ENCODE measurements at regions not wholly inside any gene's neighbourhood (a gene's known extent, or its start where the extent isn't known, plus 50 kb on each side); places are given as distances from the start of the nearest gene placed in this dataset.
"Not testable (repeated sequence)": the region's sequence is repeated elsewhere in the genome, so short reads cannot be mapped to it uniquely, and the experiment has no call there.

DNA sequence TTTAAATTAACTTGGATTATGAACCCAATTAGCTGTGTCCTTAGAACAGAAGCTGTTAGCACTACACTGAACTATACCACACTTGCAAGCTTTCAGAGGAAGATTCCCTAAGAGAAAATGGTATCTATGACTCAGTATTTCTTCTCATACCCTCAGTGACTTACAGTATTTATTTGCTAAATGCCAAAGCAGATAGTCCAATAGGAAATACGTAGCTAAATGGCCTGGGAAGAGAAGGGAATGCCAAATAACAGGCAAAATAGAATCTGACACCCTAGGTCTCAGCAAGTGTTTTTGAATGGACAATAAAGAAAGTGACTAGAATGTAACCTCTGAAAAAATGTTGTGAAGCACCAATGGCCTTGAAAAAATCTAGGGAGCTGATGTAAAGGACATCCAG is 570.8 kb downstream of the ZWINT start:
- not testable (repeated sequence) for H3K36me3 Mint-ChIP-seq, ATAC-seq, H3K27ac Mint-ChIP-seq

DNA sequence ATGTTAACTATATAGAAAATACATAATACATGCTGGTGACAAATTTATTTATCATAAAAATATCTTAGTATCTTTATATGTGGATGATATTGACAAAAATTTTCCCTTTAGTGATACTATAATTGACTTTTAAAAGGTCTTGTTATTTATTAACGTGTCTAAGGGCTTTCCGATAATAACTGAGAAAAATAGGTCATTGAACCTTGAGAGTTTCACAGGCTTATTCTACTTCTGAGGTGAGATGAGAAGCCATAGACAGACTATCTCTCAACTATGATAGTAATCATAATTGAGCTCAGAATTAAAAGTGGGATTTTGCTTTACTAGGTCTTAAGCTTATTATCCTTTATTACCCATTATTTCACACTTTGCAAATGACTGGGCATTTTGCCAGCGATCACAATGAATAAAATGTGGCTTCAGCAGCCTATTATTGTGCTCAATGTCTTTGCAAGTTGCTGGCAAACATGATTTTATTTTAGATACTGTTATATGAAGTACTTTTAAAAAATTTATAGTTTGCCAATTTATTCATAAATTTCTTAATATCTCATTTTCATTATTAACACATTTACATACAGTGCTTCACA is 574.5 kb downstream of the ZWINT start:
- Mint-ChIP-seq H3K9me3 (peaks cover 5% of the 10 kb centered on the region), H3K27ac (no peak overlapping the region), H3K36me3 (no peaks in the 10 kb centered on the region), H3K4me3 (no peak overlapping the region), H3K4me1 (no peaks in the 10 kb centered on the region), H3K27me3 (no peaks in the 10 kb centered on the region)
- no peak for ATAC-seq

More for the DNA sequence above, 570.8 kb downstream of the ZWINT start:
- not testable (repeated sequence) for H3K27me3 Mint-ChIP-seq, H3K4me1 Mint-ChIP-seq, H3K4me3 Mint-ChIP-seq, H3K9me3 Mint-ChIP-seq

DNA sequence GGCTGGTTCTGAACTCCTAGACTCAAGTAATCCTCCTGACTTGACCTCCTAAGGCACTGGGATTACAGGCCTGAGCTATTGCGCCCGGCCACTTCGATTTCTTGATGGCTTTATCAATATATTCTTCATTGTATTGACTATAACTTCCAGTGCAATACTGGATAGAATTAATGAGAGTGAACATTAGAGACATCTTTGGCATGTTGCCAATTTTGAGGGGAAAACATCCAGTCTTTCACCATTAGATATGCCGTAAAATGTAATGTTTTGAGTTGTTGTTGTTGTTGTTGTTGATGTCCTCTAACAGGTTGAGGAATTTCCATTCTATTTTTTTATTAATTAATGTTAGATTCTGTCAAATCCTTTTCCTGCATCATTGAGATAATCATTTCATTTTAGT is 578.9 kb downstream of the ZWINT start:
- Mint-ChIP-seq H3K4me1 (no peaks in the 10 kb centered on the region), H3K9me3 (no peaks in the 10 kb centered on the region), H3K27ac (no peak overlapping the region), H3K4me3 (no peak overlapping the region), H3K36me3 (no peaks in the 10 kb centered on the region), H3K27me3 (no peaks in the 10 kb centered on the region)
- no peak for ATAC-seq

DNA sequence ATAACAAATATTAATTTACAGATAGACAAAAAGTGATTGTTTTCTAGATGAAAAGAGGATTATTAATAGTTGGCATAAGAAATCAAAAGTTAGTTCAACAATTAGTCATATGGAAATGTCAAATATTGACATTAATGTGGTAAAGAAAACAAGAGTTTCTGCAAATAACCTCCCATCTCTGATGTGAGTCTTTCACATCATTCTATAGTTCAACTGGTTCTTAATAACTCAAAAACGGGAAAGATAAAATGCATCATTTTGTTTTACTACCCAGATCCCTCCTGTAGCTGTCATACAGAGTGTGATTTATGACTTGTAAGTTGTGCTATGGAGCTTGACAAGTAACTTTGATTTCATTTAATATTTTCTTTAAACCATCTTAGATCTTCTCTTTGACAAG is 594.8 kb downstream of the ZWINT start:
- H3K9me3 Mint-ChIP-seq: no peaks in the 10 kb centered on the region
- H3K4me1 Mint-ChIP-seq: no peaks in the 10 kb centered on the region
- H3K36me3 Mint-ChIP-seq: no peaks in the 10 kb centered on the region
- no peak overlapping the region for H3K27ac Mint-ChIP-seq
- H3K4me3 Mint-ChIP-seq: no peak overlapping the region
- no peak for ATAC-seq
- no peaks in the 10 kb centered on the region for H3K27me3 Mint-ChIP-seq

DNA sequence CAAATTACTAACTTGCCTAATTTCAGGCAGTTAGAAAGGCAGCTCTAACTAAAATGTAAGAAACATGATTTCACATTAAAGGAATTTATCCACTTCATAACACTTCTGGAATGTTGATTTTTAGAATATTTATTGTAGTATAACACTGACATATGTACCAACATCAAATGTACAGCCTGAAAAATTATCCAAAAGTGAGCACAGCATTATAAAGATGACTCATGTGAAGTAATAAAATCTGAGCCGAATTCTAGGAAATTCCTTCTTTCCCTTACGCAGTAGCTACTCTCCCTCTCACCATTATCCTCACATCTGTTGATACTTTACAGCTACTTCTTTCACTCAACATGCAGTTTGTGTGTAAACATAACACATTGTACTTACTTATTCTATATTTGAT is 610.6 kb downstream of the ZWINT start:
- H3K4me1 Mint-ChIP-seq: no peaks in the 10 kb centered on the region
- no peaks in the 10 kb centered on the region for H3K27me3 Mint-ChIP-seq
- no peak for ATAC-seq
- no peak overlapping the region for H3K4me3 Mint-ChIP-seq
- H3K9me3 Mint-ChIP-seq: peaks cover 3% of the 10 kb centered on the region
- no peak overlapping the region for H3K27ac Mint-ChIP-seq
- no peaks in the 10 kb centered on the region for H3K36me3 Mint-ChIP-seq

DNA sequence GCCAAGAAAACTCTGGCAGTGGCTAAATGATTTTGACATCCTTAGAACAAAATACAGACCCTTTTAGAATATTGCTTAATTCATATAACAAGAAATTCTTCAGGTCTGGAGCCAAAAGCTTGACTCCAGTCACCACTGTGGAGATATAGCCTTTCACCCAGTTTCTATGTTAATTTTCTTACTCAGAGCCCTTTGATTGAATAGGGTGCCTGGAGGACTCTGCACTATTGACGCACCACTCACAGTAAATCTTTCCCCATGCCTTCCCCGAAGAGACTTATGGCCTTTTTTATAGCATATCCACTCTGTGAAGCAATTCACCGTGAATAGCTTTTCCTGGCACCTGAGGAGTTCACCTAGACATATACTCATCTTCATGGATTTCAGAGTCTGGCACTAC is 613.8 kb downstream of the ZWINT start:
- Mint-ChIP-seq H3K9me3 (no peaks in the 10 kb centered on the region), H3K36me3 (no peaks in the 10 kb centered on the region), H3K27ac (no peak overlapping the region), H3K4me1 (no peaks in the 10 kb centered on the region), H3K27me3 (no peaks in the 10 kb centered on the region), H3K4me3 (no peak overlapping the region)
- ATAC-seq: peak; percentile 53

GRCh38 chr10:55746002-55746401 is 615.1 kb downstream of the ZWINT start:
- no peak overlapping the region for H3K27ac Mint-ChIP-seq
- H3K27me3 Mint-ChIP-seq: no peaks in the 10 kb centered on the region
- no peaks in the 10 kb centered on the region for H3K9me3 Mint-ChIP-seq
- ATAC-seq: no peak
- no peaks in the 10 kb centered on the region for H3K4me1 Mint-ChIP-seq
- no peaks in the 10 kb centered on the region for H3K36me3 Mint-ChIP-seq
- no peak overlapping the region for H3K4me3 Mint-ChIP-seq

- no peak overlapping the region for H3K27ac Mint-ChIP-seq
- no peak for ATAC-seq
- no peaks in the 10 kb centered on the region for H3K9me3 Mint-ChIP-seq
- no peak overlapping the region for H3K4me3 Mint-ChIP-seq
- H3K36me3 Mint-ChIP-seq: no peaks in the 10 kb centered on the region
- no peaks in the 10 kb centered on the region for H3K27me3 Mint-ChIP-seq
- H3K4me1 Mint-ChIP-seq: no peaks in the 10 kb centered on the region
Observed at GRCh38 chr10:55742487-55742886, 618.6 kb downstream of the ZWINT start.

- not testable (repeated sequence) for H3K27me3 Mint-ChIP-seq, H3K27ac Mint-ChIP-seq, ATAC-seq, H3K4me3 Mint-ChIP-seq, H3K9me3 Mint-ChIP-seq, H3K4me1 Mint-ChIP-seq, H3K36me3 Mint-ChIP-seq
Observed at GRCh38 chr10:55740767-55741166, 620.3 kb downstream of the ZWINT start.

DNA sequence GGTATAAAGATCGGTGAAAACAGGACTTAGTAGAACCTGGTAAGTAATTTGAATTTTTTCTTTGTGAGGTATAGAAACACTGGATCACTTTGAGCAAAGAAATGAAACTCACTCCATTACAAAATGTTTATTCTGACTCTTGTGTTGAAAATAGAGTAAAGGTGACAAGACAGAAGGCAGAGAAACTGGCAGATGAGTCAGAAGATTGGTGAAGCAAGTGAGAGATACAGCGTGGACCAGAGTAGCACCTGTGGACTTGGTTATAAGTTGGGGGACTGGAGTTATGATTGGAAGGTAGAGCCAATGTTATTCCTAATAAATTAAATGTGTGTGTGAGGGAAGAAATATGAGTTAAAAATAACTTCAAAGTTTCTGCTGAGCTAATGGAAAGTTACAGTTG is 620.9 kb downstream of the ZWINT start:
- Mint-ChIP-seq H3K27me3 (no peaks in the 10 kb centered on the region), H3K4me3 (no peak overlapping the region), H3K4me1 (no peaks in the 10 kb centered on the region), H3K27ac (no peak overlapping the region), H3K9me3 (no peaks in the 10 kb centered on the region), H3K36me3 (no peaks in the 10 kb centered on the region)
- ATAC-seq: no peak

- no peak for ATAC-seq
- no peaks in the 10 kb centered on the region for H3K36me3 Mint-ChIP-seq
- H3K9me3 Mint-ChIP-seq: no peaks in the 10 kb centered on the region
Observed at GRCh38 chr10:55734112-55734511, 626.9 kb downstream of the ZWINT start.

DNA sequence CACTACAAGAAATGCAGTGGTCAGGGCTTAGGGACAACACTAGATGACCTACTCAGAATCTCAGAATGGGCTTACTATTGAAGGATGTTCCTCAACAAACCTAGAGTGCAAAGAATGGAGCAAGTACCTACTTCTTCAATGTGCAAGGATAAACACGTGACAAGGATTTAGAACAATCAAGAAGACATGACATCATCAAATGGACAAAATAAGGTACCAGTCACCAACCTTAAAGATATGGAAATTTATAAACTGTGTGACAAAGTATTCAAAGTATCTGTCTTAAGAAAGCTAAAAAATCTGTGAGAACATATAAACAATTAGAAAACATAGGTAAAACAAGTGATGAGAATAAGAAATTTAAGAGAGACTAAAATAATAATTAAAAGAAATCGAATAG is 656.1 kb downstream of the ZWINT start:
- Mint-ChIP-seq H3K27ac (no peak overlapping the region), H3K9me3 (no peaks in the 10 kb centered on the region), H3K27me3 (no peaks in the 10 kb centered on the region), H3K4me3 (no peak overlapping the region), H3K36me3 (no peaks in the 10 kb centered on the region), H3K4me1 (no peaks in the 10 kb centered on the region)
- no peak for ATAC-seq

More at GRCh38 chr10:55734112-55734511, 626.9 kb downstream of the ZWINT start:
- Mint-ChIP-seq H3K27ac (no peak overlapping the region), H3K27me3 (no peaks in the 10 kb centered on the region), H3K4me3 (no peak overlapping the region), H3K4me1 (no peaks in the 10 kb centered on the region)

GRCh38 chr10:55668326-55668922 is 692.6 kb downstream of the ZWINT start:
- H3K9me3 Mint-ChIP-seq: no peaks in the 10 kb centered on the region
- no peak overlapping the region for H3K4me3 Mint-ChIP-seq
- ATAC-seq: no peak
- H3K4me1 Mint-ChIP-seq: no peaks in the 10 kb centered on the region
- H3K36me3 Mint-ChIP-seq: no peaks in the 10 kb centered on the region
- H3K27ac Mint-ChIP-seq: no peak overlapping the region
- H3K27me3 Mint-ChIP-seq: no peaks in the 10 kb centered on the region

- Mint-ChIP-seq H3K27me3 (no peaks in the 10 kb centered on the region), H3K4me1 (no peaks in the 10 kb centered on the region), H3K4me3 (no peak overlapping the region), H3K36me3 (no peaks in the 10 kb centered on the region), H3K27ac (no peak overlapping the region), H3K9me3 (no peaks in the 10 kb centered on the region)
- ATAC-seq: no peak
Observed at GRCh38 chr10:55653531-55653930, 707.5 kb downstream of the ZWINT start.

- Mint-ChIP-seq H3K27ac (no peak overlapping the region), H3K4me1 (no peaks in the 10 kb centered on the region), H3K9me3 (no peaks in the 10 kb centered on the region), H3K36me3 (no peaks in the 10 kb centered on the region), H3K27me3 (no peaks in the 10 kb centered on the region), H3K4me3 (no peak overlapping the region)
- no peak for ATAC-seq
Observed at GRCh38 chr10:55641601-55642000, 719.5 kb downstream of the ZWINT start.

DNA sequence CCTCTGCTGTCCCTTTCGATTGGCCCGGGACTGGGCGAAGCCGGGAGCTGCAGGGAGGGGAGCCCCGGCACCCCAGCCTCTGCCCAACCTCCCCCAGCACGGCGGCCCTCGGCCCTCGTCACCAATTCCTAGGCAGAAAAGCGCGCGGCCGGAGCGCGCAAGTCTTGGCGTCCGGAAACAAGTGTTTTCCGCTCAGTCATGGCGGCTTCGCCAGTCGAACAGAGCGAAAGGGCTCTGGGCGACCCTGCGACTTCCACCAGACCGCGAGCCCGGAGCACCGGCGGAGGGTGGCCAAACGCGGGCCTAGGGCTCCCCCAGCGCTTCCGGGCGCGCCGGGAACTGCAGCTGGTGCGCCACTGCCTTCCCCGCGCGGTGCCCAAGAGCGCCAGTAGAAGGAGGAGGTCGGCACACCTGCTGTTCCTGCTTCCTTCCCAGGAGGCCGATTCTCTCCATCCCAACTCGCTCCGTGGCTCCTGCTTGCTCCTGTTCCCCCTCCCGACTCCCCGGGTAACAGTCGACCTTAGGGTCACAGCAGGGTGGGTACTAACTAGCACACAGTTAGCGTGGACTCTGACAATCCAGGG is 729.9 kb downstream of the ZWINT start:
- Mint-ChIP-seq H3K27me3 (peaks cover 48% of the 10 kb centered on the region), H3K36me3 (no peaks in the 10 kb centered on the region), H3K27ac (no peak overlapping the region), H3K4me1 (peaks cover 12% of the 10 kb centered on the region), H3K4me3 (peak overlapping the region; percentile 57), H3K9me3 (no peaks in the 10 kb centered on the region)
- peak; percentile 69 for ATAC-seq
